NCI-H1436 (cell line): ENCODE measurements at regions not wholly inside any gene's neighbourhood (a gene's known extent, or its start where the extent isn't known, plus 50 kb on each side); places are given as distances from the start of the nearest gene placed in this dataset.
"Not testable (repeated sequence)": the region's sequence is repeated elsewhere in the genome, so short reads cannot be mapped to it uniquely, and the experiment has no call there.

Experiments used
- DNase-seq: peaks from one replicate; lab custom pipeline; 2025; lab: John Stamatoyannopoulos, UW

DNA sequence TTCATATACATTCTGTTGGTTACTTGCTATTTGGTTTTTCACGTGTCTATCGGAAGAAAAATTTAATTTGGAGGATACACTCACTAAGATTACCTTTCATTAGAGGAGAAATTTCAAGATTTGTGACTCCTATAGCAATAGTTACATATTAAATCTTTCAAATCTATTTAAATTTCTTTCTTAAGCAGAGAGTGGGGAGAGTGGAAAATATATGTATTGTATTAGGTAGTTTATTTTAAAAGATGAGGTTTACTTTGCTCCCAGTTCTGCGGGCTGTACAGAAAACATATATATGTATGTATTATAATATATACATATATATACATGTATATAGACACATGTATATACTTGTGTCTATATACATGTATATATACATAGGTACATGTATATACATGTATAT, 402.3 kb upstream of the MIR17HG start:
- DNase-seq = not testable (repeated sequence)

DNA sequence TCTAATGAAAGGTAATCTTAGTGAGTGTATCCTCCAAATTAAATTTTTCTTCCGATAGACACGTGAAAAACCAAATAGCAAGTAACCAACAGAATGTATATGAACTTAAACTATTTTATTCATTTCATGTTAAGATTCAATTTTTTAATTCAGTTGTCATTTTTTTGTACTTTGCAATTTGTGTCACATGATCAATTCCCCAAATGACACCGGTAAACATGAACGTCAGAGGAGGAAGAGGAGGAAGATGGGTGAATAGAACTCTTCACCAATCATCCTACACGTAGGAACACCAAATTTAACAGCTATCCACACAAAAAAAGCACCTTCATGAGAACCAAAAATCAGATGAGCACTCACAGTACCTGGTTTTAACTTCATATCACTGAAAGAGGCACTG, 401.4 kb upstream of the MIR17HG start:
- DNase-seq = not testable (repeated sequence)

DNA sequence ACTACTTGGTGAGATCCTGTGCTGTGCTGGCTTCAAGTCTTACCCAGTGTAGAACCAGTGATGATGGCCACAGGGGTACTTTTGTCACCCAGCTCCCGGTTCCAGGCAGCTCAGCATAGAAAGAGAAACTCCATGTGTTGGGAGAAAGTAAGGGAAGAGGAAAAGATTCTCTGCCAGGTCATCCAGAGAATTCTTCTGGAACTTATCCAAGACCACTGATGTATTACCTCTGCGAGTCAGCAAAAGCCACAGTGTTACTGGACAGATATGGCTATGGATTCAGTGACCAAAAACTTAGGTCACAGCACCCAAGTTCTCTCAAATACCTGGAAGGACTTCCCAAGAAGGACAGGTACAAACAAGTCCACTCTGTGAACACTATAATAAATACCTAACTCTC, 399.5 kb upstream of the MIR17HG start:
- no peak for DNase-seq

DNA sequence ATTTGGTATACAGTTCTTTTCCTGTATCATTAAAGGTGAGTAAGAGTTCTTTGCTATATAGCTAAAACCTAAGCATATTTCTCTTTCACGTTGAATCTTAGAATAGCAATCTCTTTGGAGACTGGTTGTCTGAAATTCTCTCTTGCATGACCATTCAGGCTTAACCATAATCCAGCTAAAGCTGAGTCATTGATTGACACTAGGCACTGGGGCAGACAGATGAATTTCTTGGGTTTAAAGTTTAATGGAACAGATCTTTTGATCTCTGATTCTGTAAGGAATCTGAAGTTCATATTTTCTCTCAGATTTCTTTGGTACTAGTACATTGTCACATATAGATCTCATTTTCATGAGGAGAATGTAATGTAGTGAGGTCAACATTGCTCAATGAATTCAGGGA, 397.3 kb upstream of the MIR17HG start:
- no peak for DNase-seq

DNA sequence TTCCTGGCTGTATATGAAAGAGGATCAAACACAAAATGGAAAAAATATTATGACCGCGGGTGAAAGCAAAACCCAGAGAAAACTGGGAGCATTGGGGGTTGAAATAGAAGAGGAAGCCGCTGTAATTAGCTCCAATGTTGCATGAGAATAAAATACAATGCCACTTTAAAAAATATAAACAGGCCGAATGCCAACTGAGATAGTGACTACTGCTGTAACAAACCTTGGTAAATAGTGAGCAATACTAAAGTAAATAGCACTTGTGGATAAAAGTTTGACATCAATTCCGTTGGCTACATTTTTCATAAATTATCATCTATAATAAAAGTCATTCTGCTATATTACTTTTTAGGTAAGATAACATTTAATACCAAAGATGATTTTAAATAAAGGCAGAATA, 395.8 kb upstream of the MIR17HG start:
- DNase-seq = no peak

DNA sequence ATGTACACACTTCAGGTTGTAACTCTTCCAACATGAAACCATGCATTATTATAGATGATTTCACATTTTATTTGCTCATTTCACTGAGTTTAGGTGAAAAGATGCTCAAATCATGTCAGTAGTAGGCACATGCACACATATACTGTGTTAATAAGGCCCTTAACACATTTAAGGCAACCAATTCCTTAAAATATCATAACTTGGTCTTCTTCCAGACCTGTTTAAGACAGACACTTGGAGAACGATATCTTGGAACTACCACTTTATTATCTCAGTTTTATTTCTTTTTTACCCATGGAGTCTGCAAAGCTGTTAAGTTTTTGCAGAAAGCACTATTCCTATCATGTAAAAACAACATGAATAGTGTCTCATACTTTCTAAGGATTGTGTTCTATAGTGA, 395.2 kb upstream of the MIR17HG start:
- no peak for DNase-seq

DNA sequence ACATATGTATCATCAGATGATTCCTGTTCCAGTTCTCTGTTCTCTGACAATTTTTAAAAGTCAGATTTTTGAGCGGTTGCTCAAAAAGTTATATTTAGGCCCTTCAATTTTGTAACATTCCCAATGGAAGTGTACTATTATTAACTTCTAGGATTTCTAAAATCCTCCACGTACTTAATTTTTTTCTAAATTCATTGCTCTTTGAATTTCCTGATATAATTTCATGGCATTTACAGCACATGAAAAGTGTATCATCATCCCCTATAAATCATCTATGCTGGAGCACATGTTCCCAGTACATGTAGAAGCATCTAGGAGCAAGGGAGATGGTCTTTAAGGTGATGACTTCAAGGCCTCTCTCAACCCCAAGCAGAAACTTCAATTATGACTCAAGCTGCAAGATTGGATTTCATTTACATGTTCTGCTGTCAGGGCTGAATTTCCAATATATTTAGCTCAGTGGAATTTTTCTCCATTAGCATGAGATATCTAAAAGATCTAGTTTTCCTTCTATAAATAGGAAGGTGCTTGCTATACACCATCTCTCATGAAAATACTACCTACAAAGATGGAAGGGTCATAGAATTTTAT, 392.8 kb upstream of the MIR17HG start:
- DNase-seq = no peak

DNA sequence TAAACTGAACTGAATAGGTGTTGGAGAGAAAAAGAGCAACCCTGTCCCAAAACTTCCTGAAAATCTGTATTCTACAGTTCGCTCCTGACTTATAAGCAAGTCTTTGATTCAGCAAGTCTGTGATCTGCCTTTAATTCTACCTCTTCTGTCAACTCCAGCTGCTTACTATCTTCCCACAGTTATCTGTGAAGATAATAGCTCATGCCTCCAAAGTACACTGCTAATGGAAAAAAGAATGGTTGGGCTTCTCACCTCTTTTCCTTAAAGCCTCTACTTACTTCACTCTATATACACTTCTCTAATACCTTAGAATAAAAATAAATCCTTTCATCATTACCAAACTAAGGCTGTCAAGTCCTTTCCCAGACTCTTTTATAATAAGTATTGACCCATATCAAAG, 391.5 kb upstream of the MIR17HG start:
- DNase-seq = no peak

DNA sequence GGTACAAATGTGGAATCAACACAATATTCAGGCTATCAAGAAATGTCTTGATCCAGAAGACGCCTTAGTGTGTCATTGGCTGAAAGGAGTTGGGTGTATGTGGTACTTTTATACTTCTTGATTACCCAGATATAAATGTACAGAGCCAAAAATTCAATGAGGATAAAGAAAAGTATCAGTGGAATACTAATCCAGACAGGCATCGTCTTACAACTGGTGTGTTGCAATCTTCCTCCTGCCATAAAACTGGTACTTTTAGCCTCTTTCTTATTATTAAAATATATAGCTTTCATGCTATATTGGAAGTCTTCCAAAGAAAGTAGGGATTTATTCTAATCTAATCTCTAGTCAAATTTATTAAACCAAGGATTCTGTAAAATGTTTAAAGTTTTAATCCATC, 388.6 kb upstream of the MIR17HG start:
- DNase-seq = no peak

DNA sequence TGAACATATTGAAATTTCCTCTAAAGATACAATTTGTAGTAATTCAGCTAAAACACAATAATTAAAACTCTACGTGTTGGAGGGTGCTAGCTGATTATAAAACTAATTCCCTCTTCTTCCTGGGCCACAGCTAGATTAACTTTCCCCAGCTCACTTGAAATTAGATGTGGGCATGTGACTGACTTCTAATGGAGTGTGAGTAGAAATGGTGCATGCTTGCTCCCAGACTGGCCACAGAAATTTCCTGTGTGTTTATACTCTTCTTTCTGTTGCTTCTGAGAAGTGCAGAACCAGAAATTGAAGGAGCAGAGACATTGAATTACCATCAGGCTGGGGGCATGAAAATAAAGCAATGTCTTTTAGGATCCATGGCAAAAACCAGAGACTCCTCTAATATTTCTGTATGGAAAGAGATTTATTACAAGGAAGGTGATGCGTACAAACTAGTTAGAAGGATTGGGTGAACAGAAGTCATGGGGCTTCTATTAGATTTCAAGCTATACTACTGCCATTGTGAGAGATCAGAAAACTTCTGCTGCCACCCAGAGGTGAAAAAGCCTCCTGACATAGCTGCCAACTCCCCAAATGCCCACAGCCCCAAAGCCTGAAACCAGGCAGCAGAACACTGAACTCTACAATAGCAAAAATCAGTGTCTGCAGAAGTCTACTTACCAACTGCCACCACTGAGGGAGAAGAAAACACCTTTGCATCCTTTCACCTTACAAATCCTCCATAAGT, 379.2 kb upstream of the MIR17HG start:
- DNase-seq = no peak

DNA sequence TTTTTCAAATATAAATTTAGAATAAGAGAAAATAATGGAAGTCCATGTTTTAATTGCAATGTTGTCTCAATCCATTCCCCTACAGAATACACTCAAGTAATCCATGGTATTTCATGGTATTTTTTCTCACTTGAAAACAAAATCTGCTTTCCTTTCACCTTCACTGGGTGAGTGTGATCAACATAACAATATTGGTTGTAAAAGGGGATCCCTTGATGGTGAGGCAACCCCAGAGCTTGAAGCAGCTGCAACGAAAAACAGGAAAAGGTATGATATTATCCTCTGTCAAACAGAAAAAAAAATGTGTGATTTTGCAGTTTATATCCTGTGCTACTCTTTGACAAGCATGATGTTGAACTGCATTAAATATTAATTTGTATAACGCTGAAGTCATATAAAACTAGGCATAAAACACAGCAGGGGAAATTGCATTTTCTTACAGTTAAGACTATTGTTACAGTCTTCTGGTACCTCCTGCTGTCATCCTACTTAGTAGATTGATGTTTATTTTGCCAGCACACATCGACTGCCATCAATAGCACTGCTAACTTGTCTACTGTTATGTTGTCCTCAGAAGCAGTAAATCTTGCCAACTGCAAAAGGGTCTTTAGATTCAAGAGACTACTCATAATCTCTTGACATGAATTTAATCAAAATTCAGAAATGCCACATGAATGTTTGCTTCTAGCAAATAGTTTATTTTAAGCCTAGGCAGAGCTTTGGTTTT, 373.1 kb upstream of the MIR17HG start:
- DNase-seq = no peak

DNA sequence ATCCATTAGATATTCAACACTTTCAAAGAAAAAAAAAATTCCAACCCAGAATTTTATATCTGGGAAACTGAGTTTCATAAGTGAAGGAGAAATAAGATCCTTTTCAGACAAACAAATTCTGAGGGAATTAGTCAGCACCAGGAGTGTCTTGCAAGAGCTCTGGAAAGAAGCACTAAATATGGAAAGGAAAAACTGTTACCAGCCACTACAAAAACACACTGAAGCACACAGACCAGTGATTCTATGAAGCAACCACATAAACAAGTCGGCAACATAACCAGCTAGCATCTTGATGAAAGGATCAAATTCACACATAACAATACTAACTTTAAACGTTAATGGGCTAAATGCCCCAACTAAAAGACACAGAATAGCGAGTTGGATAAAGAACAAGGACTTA, 368.4 kb upstream of the MIR17HG start:
- no peak for DNase-seq

DNA sequence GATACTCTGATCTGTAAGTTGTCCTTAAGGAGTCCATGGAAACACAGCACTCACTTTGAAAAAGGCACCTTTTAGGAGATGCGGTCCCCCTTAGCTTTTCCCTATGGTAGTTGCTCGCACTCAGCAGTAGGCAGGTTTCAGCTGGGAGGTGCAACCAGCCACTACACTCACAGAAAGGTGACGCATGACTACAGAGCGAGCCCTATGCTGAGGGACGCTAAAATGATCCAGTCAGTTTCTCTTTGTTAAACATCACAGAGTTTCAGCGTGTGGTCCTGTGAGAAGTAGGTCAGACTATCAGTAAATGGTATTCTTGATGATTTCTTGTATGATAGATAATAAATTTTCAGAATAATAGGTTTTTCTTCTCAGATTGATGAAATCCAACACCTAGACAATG, 362.7 kb upstream of the MIR17HG start:
- no peak for DNase-seq

DNA sequence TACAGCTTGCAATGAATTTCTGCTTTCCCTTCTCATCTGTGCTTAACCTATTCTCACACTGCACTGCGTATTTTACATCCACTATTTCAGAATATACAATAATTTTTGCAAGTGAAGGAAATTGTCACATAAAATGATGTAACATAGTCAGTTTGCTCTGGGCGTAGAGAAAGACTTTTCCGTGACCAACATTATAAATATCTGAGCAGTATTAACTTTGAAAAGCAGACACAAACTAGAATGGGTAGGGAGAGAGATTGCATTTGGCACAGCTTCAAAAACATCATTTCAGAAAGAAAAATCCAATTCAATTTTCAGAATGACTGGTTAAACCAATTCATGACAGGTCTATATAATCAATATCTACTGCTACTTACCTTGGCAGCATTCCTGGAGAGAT, 352.5 kb upstream of the MIR17HG start:
- DNase-seq = no peak

DNA sequence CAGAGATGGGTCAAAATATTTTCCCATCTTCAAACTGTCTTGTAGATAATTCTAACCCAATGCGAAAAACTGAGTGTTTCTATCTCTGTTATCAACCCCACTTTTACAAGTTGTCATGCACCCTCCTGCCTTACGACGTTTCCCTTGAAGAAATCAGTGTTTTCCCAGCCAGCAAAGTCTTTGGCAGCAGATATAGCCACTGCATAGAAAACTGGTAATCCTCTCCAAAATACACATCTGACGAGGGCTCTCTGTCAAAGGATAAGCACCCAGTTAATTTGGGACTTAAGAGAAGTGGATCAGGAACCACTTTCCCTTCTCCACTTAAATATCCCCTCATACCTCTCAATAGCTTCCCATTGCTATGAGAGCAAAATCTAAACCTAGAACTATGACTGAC, 351.9 kb upstream of the MIR17HG start:
- DNase-seq = no peak

DNA sequence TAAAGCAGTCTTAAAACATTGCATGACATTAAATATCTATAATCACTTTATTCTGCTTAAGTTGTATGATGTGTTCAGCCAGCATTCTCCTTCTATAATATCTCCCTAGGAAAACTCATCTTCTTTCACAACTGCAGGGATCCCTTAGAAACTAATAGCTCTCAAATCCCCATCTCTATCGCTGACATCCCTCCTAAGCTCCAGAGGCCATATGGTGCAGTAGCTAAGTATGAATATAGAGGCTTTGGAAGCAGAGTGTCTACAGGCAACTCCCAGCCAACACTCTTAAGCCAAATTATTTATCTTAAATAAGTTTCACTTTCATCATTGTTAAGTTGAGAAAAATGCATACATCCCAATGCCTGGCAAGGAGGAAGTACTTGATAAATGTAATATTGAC, 349.5 kb upstream of the MIR17HG start:
- no peak for DNase-seq

DNA sequence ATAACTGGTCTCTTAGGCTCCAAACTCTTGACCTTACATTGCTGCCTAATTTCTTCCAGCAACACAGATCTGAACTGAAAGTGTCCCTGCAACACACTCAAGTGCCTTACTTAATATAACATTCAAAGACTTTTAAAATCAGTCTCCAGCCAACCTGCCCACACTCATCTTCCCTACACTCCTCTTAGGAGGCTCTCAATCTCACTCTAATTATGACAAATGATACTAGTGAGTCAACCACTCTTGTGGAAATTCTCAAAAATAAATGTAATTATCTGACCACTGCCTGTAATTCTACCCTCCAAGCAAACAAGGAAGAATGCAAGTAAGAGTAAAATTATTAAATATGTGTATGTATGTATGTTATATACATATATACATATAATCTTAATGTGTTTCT, 348.1 kb upstream of the MIR17HG start:
- DNase-seq = no peak

DNA sequence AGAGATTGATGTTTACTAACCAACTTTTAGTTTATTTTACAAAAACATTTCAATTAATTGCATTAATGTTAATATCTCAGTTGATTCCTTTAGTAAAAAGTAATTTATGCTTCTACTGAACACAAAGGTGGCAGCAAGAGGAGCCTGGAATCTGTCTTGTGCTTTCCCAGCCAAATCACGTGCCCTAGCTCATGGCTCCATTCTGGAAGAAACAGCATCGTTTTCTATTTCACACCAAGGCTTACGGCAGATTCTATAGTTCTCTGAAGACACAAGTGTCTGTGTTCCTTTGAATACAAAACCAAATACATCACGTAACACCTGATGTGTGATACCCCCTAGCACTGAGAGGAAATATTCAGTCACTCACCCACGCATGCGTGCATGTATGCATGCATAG, 346.1 kb upstream of the MIR17HG start:
- no peak for DNase-seq

DNA sequence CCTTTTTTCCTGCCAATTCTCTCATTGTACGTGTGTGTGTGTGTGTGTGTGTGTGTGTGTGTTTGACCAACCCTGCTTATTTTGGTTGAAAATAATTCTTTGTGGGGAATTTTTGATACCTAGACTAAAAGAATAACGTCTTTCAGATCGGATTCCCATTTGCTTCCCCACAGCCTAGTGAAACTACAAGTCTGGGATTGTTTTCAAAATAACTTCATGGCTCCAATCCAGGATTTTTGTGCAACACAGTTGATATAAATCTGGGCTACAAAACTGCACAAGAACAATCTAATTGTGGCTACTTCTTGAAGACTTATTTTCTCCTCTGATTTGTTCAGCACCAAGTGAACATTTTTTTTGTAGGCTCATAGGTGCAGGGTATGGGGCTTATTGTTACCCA, 332.8 kb upstream of the MIR17HG start:
- DNase-seq = no peak

DNA sequence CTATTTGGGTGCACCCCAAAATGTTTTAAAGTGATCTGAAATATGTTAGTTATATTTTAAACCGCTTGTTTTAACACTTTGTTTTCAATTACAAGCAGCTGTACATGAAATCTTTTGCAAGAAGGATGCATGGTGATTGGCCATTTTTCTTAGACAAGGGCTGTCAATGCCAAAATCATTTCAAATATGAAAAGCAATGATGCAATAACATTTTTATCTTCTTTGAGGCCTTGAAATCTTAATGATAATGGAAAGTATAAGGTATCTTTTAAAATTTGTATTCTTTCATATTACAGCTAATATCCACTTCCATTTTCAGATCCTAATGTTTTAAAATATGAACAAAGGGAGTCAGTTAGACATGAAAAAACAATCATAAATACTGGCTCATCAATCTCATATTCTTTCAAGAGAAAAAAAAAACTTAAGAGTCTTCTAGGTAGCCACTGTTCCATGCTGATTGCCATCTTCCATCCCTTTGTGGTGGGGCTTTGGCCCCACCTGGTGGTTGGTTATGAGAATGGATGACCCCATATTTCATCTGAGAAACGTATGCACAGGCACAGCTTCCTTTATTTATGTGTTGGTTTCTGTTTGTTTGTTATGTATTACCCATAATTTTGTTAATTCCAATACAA, 330.3 kb upstream of the MIR17HG start:
- DNase-seq = no peak

DNA sequence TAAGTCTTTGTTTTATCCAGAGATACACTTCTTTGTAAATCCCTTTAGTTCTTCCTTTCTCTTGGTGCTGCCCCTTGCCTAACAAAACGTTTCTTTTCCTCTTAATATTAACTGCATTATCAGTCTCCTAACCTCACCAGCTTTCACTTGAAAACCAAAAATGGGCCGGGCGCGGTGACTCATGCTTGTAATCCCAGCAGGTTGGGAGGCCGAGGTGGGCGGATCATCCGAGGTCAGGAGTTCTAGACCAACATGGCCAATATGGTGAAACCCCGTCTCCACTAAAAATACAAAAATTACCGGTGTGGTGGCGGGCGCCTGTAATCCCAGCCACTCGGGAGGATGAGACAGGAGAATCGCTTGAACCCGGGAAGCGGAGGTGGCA, 329.8 kb upstream of the MIR17HG start:
- no peak for DNase-seq

DNA sequence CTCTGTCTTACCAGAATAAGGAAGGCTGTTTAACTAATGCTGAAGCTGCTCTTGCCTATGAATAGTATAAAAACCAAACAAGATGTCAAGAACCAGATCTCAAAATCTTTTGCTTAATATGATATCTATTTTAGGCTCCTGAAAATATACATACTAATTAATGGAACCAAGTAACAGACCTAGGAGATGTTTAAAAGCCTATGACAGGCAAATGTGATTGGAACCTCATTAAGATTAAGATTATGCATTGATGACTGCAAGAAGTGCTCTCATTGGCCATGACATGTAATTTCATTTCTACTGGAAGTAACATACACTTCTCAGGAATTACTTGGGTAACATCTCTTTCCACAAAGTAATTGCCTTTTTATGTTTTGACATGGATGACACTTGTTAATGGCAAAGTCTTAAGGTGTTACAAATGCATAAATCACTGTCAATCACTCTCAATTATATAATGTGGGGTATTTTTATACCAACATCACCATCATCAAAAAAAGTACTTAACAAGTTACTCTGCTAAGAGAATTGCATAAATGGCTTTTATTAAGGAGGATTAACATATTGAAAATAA, 326.9 kb upstream of the MIR17HG start:
- DNase-seq = no peak
